A172 (cell line): ENCODE measurements at regions not wholly inside any gene's neighbourhood (a gene's known extent, or its start where the extent isn't known, plus 50 kb on each side); places are given as distances from the start of the nearest gene placed in this dataset.

Source experiments
- DNase-seq: peaks from one replicate; pipeline ENCODE4 v3.0.0-alpha.2; 2015; ENCODE audit warnings: low spot score

DNA sequence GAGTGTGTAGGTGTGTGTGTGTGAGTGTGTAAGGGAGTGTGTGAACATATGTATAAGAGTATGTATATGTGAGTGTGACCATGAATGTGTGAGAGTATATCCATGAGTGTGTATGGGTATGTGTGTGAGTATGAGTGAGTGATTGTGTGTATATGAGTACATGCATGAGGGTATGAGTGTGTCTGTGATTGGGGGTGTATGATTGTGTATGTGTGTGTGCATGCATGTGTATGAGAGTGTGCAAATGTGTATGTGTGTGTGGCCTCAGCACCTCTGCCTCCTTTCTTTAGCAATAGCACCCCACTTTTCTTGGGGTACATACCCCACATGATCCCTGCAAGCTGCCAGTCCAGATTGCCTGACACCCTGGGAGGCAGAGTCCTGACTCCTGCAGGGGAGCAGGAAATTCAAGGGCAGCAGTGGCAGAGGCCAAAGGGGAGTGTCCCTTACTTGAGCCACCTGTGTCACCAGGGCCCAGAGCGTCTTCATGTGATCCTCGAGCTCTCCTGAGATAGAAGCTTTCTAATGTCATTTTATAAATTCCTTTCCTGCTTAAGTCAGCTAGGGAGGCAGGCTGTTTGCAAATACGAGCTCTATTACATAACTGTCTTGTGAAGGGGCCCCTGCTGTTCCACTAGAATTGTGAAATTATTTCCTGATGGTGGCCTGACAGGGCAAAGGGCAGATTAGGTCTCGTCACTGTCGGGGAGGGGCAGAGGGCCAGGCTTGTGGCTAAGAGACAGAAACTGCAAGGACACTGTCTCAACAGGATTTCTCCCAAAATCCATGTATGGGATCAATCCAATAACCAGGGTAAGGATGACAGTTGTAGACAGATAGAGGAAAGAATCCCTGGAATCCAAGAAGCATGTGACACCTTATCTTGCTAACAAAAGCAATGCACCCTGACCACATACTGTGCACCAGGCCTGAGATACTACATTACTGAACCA, 389.1 kb downstream of the GADD45G start:
- peak; percentile 73 for DNase-seq

DNA sequence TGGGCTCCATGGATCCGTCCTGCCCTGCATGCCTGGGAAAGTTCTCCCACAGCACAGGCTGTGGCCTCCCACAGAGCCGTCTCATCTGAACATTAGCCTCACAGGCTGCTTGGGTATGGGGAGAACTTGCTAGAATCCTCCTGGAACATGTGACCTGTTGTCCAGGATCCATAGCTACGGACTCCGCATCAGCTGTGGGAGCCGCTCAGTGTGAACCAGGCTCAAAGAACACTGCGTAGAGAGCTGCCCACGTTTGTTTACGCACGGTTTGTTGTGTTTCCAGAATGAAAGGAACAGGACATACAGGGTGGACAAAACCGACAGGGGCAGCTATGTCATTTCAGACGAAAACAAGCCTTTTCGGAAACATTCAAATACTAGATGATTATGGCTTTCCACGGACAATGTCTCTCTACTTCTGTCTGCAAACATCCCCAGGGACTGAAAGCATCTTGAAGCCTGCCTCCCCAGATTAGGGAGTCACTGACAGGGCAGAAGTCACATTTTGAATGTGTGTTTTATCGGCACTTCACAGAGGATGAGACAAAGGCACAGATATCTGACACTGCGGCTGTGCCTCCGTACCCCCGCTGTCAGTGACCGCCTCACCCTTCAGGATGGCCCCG, 390.3 kb downstream of the GADD45G start:
- no peak for DNase-seq

DNA sequence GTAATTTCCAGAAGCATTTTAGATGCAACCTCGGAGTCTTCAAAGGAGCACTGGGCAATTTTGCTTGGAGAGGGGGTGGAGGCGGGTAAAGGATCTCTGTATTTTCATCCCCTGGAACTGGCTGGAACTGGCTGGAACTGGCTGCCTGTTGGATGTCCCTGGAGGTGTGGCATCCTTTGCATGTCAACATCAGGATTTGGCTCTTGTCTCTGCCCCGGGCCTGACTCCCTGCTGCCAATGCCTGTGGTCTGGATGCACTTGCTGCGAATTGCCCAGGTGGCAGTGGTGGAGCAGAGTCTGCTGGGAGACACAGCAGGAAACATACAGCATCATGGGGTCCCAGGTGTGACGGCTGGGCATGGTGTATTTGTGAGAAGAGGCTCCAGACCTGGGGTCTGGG, 391.3 kb downstream of the GADD45G start:
- DNase-seq, result no peak

DNA sequence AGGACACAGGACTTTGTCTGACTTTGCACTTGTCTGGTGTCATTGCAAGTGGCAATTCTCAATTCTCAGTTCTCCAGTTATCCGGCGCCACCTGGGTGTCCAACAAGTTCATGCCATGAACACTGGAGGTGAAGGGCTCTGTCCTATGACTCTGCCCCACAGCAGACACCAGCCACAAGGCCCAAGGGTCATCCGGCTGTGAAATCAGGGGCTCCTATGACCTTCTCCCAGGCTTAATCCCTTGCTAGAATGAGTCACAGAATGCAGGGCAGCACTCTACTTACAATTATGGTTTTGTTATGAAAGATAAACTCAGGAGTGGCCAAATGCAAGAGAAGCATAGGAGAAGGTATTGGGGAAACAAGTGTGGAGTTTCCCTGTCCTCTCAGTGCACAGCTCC, 392.0 kb downstream of the GADD45G start:
- DNase-seq, result peak; percentile 29

DNA sequence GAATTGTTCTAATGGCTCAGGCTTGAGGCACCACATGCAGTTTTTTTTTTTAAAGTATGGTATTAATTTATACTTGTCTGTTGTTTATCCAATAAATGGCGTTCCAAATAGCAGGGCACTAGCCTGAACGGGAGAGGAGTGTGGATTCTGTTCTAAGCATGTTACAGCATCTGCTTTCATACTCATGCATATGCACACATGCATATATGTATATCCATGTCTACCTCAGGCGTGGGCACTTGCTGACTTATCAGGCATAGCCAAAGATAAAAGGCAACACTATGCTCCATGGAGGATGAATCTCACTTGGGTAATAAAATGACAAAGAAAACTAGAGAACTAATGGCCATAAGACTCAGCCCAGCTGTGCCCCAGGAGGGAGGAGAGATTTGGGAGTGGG, 393.8 kb downstream of the GADD45G start:
- no peak for DNase-seq

DNA sequence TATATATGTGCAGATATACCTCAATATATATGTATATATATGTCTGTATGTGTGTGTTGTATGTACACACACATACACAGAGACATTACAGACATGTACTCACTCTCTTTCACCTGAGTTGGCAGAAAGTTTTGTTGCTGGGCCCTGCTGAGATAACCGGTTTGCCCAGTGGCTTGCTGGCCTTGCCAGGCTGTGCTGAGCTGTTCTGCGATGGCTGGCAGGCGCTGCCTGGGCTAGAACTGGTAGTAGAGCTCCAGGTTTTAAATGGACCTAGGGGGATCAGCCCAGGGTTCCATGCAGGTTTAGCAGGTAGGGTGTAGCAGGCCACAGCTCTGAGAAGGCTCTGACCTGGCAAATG, 394.3 kb downstream of the GADD45G start:
- no peak for DNase-seq

DNA sequence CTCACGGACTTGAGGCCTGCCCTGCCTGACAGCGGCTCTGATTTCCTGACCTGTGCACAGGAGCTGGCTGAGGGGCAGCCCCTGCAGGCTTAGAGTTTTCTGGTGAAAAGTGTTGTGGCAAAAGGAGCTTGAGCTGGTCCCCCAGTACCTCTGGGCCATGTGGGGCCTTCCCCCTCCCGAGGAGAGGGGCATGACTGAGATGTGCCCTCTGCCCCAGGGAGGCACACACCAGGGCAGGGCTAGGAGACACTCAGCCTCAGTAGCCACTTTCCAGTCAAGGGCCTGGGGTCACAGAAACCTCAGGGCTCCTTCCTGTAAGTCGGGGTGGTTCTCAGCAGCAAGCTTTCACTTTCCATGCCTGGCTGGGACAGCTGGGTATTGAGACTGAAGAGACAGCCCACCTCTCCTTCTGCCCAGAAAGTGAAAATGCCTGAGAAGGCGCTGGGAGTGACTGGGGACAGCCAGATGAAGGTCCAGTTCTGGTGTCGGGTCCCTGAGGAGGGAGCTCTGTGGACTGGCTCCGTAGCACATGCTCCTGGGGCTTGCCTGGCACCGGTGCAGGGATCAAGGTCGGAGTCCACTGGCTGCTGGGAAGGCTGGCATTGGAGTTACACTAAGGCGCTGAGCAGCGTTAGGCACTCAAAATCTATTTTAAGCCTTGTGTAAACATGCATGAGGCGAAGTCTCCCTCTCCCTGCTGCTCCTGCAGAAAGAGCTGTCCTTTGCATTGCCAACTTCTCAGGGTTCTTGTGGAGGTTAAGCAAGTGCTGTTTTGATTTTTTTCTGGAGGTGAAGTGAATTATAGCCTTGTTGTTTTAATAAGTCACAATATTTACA, 394.9 kb downstream of the GADD45G start:
- peak; percentile 81 for DNase-seq

DNA sequence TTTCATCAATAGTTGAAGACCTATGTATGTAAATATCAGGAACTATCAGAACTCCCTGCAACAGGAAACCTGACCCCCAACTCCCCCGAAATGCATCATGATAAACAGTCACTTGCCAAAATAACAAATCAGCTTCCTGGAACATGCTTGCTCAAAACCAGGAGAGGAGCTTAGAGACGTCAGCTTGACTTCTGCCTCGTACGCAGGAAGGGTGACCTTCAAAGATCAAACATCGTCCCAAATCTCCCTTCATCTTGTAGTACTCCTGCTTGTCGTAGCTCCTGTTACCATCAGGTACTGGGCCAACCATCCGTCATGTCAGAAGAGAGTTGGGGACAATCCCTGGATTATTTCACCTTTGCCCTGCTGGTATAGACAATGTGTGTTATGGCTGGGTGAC, 396.1 kb downstream of the GADD45G start:
- no peak for DNase-seq

DNA sequence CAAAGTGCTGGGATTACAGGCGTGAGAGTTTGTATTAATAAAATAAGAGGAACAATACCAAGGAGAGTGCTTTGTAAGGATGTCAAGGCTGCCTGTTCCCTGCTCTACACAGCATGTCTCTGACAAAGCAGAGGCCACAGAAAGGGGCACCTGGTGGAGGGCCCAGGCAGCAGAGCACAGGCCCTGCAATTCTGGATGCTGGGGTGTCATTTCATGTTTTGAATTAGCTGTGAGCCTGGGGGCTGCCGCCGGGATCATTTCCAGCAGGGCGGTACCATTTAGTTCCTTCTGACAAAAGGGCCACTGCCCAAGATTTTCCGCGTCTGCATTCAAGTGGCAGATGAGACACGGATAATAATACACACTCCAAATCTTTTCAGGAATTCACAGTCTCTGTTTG, 396.9 kb downstream of the GADD45G start:
- no peak for DNase-seq

DNA sequence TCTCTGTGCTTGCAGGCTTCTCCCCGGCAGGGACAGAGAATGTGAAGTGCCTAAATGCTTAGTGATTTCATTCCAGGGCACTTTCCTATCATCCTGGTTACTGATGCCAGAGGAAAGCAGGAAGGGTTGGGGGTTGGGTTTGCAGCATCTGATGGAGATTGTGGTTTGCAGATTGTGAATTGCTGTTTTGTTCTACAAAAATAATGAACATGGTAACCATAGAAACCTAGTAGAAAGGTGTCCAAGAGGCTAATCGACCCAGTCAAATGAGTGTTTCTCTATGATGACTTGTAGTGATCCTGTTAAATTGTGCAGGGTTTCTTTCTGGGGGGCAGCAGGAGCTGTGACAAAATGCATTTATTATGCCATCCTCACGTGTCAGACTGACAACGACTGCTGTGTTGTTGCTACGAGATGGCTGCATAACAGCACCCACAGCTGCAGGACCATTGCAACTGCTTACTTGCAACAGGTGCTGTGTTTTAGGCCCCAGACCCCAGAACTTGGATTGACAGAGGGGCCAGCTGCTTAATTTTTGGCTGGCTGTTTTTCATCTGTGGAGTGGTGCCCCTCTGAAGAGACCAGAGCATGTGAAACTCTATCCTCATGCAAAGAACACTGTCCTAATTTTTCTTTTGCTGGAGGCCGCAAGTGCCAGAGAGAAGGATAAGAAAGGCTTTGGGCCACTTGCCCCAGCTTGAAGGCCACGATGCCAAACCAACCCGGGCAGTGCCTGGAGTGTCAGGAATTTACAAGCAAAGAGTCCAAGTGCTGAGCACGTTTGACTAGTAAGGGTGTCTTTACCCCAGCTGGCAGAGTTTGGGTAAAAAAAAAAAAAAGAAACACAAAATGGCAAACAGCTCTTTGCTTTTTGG, 397.8 kb downstream of the GADD45G start:
- DNase-seq, result no peak

DNA sequence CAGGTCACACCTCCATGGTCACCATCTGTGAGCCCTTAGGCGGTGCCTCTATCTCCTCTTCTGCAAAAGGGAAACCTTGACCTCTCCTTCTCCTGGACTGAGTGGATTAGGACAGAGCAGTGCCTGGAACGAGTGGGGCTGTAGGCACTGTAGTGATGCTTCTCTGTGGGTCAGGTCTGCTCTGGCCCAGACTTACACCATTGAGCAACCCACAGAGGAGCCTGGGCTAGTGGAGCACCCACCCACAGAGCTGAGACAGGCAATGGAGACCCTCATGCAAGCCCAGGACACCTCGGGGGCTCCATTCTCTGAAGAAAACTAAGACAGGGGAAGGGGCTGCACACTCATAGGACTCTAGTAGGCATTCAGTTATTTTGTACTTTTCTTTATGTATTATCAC, 400.6 kb downstream of the GADD45G start:
- DNase-seq, result no peak

DNA sequence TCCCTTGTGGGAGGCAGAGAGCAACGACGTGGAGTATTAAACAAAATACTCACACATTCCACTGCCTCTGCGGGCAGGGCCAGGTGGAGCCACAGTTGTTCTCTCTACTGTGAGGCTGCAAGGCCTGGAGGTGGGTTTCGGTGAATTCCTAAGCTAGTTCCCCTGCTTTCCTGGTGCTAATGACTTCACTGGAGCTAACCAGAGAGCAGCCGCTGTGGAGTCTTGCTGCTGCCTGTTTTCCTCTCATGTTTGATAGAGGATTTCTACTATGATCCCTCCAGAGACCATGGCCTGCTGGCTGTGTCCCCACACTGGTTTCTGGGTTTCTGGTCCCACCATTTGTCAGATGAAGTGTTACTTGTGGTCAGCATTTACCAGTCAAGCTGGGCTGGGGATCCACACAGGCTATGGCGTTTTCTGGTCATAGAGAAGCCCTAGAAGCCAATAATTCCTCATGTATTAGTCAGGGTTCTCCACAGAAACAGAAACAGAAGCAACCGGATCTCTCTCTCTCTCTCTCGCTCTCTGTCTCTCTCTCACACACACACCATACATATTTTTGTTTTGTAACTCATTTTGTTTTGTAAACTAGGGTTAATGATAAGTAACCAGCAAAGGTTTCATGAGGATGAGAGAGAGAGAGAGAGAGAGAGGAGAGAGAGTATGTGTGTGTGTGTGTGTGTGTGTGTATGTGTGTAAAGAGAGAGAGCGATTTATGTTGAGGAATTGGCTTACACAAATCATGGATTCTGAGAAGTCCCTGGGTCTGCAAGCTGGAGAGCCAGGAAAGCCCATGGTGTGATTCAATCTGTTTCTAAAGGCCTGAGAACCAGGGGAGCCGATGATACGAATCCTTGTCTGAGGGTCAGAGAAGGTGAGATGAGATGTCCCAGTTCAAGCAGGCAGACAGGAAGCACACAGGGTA, 403.0 kb downstream of the GADD45G start:
- DNase-seq, result peak; percentile 82

DNA sequence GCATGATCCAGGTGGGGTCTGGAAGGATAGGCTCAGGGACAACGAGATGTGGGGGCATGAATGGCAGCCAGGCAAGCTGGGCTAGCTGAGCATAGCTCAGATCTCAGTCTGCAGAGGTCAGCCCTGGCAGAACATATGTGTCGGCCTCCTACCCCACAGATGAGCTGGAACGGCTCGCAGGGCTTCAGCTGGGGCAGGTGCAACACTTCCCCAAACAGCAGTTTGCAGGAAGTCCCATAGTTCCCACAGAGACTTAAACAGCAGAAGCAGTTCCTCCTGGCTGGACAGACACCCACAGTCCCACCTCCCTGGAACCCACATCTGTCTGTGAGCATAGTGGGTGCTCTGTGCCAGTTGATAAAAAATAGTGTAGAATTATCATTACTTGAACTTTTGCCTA, 404.6 kb downstream of the GADD45G start:
- no peak for DNase-seq

DNA sequence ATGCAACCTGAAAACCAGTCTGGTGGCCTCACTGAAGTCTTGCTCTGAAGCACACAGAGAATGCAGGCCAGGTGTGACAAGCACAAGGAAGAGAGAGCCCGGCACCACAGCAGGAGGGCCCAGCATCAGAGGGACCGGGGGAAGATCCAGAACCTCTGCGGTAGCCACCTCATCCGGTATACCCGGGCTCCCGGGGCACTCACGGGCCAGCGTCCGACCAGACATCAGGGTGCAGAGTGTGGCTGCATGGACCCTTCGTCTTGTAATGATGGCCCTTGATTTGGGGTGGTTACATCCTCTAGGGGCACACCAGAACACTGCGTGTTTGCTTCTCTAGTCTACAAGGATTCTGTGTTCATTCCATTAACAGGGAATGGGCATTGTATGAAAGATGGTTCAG, 406.0 kb downstream of the GADD45G start:
- DNase-seq, result no peak

DNA sequence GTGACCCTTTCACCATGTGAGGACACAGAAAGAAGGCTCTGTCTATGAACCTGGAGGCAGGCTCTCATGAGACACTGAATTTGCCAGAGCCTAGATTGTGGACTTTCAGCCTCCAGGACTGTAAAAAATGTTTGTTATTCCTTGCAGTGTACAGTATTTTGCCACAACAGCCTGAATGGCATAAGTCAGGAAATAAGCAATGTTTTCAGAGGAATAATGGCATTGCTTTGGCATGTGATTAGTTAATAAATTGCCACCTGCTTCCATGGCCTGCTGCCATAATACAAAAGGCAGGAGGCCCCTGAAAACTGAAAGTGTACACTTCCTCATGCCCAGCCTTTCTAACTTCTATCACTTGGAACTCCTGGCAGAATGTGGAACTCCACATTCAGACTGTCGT, 408.1 kb downstream of the GADD45G start:
- no peak for DNase-seq

DNA sequence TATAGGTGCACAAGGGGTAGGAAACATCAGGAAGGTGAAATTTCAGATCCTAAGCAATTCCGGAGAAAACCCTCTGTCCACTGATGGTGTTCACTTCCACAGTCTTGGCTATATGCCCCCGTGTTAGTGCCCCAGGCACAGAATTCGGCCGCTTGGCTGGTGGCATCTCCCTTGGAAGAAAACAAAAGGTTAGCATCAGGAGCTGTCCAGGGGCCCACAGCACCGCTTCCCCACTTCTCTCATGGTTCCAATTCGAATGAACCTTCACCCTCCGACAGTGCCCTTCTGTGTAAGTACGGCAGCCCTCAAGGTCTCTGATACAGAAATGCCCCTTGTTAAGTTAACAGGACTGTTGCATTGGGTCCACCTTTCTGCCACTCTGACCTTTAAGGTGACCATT, 409.0 kb downstream of the GADD45G start:
- DNase-seq, result no peak

DNA sequence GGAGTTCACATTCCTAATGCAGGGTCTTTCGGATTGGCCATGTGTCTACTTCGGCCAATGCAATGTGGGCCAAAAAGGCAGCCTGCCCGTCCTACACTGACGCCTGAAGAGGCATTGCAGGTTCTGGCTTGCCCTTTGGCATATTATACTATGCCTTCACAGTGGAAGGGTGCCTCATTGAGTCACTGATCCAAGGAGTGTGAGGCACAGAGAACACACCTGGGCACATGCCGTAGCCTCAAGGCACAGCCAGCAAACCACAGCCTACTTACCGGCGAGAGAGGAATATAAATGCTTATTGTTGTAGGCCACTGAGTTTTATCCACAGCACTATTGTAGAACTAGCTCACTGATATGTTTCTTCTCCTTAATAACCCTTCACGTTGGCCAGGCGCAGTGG, 409.6 kb downstream of the GADD45G start:
- no peak for DNase-seq

DNA sequence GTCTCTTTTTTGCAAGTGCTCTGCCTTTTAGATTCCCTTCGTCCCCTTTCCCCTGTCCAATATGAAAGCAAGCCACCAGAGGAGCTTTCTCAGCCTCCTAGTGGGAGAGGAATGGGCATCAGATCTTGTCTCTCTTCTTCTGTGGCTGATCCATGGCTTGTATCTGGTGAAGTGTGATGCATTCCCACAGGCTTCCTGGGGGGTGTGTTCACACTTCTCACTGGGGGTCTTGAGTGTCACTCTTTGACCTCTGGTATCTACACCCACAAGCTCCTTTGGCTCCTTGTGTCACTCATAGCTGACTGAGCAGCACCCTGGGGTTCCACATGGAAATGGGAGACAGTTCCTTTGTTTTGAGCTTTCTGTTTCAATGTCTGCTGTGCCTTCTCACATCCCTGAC, 411.5 kb downstream of the GADD45G start:
- no peak for DNase-seq

DNA sequence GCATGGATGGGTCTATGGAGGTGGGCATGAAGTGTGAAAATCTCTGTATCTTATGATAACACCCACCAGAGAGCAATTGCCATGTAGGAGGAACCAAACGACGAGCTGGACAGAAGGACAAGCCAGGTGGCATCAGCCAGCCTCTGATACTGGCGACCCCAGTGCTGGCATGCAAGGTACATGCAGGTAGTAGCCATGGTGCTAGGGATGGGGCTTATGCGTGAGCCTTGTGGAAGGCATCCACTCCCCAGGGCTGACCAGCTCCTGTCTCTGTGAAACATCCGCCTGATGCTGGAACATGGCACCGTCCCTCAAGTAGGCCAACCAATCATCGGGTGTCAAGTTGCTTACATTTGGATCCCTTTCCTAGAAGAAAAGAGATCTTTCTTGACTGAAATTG, 412.9 kb downstream of the GADD45G start:
- DNase-seq, result no peak

DNA sequence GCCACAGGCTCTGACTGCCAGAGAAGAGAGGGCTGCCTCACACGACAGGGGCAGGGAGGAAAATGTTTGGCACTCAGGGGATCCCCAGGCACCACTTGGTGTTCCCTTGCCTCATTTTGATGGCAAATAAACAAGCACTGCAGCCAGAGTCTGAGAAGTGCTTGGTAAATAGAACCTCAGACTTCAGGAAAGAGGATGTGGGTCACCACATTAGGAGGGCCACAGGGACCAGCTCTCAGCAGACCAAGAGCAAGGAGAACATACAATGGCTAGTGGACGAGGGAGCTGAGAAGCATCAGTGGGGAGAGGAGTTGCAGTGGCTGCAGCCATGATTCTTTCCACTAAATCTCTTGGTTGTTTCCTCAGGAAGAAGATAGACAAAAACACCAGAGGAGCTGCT, 413.9 kb downstream of the GADD45G start:
- no peak for DNase-seq

DNA sequence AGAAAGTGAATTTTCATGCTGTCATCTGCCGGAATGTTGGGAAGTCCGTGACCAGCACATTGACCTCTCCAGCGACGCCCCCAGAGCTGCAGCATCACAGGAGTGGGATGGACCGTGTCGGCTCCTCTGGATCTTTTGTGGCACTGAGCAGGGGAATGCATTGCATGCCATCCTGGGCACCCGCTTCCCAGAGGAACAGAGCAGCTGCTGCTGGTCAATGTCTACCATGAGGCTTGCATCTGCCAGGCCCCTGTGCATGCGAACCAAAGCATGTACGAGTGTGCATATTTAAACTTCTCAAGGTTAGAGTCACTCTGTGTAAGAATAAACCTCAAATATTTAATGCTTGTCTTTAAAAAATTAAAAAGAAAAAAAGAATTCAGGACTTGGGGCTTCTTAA, 414.8 kb downstream of the GADD45G start:
- DNase-seq, result no peak
